SK-N-SH treated with all-trans-retinoic acid at 6 μM for 48 hours (cell line): ENCODE measurements at regions not wholly inside any gene's neighbourhood (a gene's known extent, or its start where the extent isn't known, plus 50 kb on each side); places are given as distances from the start of the nearest gene placed in this dataset.

Experiments used
- ATAC-seq: fragments of 200-7000 bp; cut with Tn5 transposase; 3 replicates; pipeline ENCODE4 v1.9.1; 2020; ENCODE audit warnings: mild to moderate bottlenecking, moderate library complexity
- ARNTL ChIP-seq: fragments of 450-650 bp; formaldehyde crosslinking; IDR thresholded peaks from 2 replicates; pipeline ENCODE4 v1.5.0; 2020; ENCODE audit warnings: low read depth, mild to moderate bottlenecking, moderate library complexity, borderline replicate concordance
- BACH2 ChIP-seq: fragments of 250-450 bp; sonication (Bioruptor Pico); IDR thresholded peaks from 2 replicates; pipeline ENCODE4 v1.9.0; 2021; ENCODE audit warnings: mild to moderate bottlenecking, borderline replicate concordance
- CREB5 ChIP-seq: fragments of 250-450 bp; sonication (Bioruptor Pico); IDR thresholded peaks from 2 replicates; pipeline ENCODE4 v1.5.1; 2020; ENCODE audit warnings: low read depth, mild to moderate bottlenecking, moderate library complexity
- CSRNP3 ChIP-seq: fragments of 250-450 bp; sonication (Bioruptor Pico); IDR thresholded peaks from 2 replicates; pipeline ENCODE4 v1.5.1; 2021; ENCODE audit warnings: mild to moderate bottlenecking, moderate library complexity
- GLIS3 ChIP-seq: fragments of 250-450 bp; sonication (Bioruptor Pico); IDR thresholded peaks from 2 replicates; pipeline ENCODE4 v1.5.0; 2020; ENCODE audit warnings: mild to moderate bottlenecking, moderate library complexity
- ISL1 ChIP-seq: fragments of 250-450 bp; sonication (Bioruptor Pico); IDR thresholded peaks from 2 replicates; pipeline ENCODE4 v2.1.2; 2022; ENCODE audit warnings: mild to moderate bottlenecking, moderate library complexity
- POU6F1 ChIP-seq: fragments of 250-450 bp; sonication (Bioruptor Pico); IDR thresholded peaks from 2 replicates; pipeline ENCODE4 v1.8.0; 2021; ENCODE audit warnings: low read depth, mild to moderate bottlenecking, moderate library complexity, borderline replicate concordance
- RARB ChIP-seq: fragments of 250-450 bp; sonication (Bioruptor Pico); IDR thresholded peaks from 2 replicates; pipeline ENCODE4 v1.8.0; 2021; ENCODE audit warnings: mild to moderate bottlenecking, moderate library complexity
- SNAI2 ChIP-seq: fragments of 250-450 bp; sonication (Bioruptor Pico); IDR thresholded peaks from 2 replicates; pipeline ENCODE4 v1.5.0; 2020; ENCODE audit warnings: mild to moderate bottlenecking, moderate library complexity
- TCF4 ChIP-seq: fragments of 250-450 bp; sonication (Bioruptor Pico); IDR thresholded peaks from 2 replicates; pipeline ENCODE4 v1.8.0; 2021; ENCODE audit warnings: mild to moderate bottlenecking, moderate library complexity, borderline replicate concordance
- TOX ChIP-seq: fragments of 250-450 bp; sonication (Bioruptor Pico); IDR thresholded peaks from 2 replicates; pipeline ENCODE4 v1.8.0; 2021; ENCODE audit warnings: mild to moderate bottlenecking, moderate library complexity, borderline replicate concordance
- TSHZ2 ChIP-seq: fragments of 250-450 bp; sonication (Bioruptor Pico); IDR thresholded peaks from 2 replicates; pipeline ENCODE4 v1.5.0; 2020; ENCODE audit warnings: mild to moderate bottlenecking, moderate library complexity
- ZC3H10 ChIP-seq: fragments of 250-450 bp; sonication (Bioruptor Pico); IDR thresholded peaks from 2 replicates; pipeline ENCODE4 v1.5.1; 2021; ENCODE audit warnings: mild to moderate bottlenecking, moderate library complexity
- ZFP30 ChIP-seq: fragments of 450-650 bp; formaldehyde crosslinking; IDR thresholded peaks from 2 replicates; pipeline ENCODE4 v1.5.0; 2022; ENCODE audit warnings: mild to moderate bottlenecking, moderate library complexity
- ZNF565 ChIP-seq: fragments of 450-650 bp; formaldehyde crosslinking; conservative IDR thresholded peaks from 2 replicates; pipeline ENCODE4 v1.5.0; 2020; ENCODE audit warnings: low read depth, mild to moderate bottlenecking, moderate library complexity
- ZNF70 ChIP-seq: fragments of 450-650 bp; formaldehyde crosslinking; IDR thresholded peaks from 2 replicates; pipeline ENCODE4 v1.5.0; 2020; ENCODE audit warnings: mild to moderate bottlenecking, moderate library complexity
- ZNF8 ChIP-seq: fragments of 450-650 bp; formaldehyde crosslinking; IDR thresholded peaks from 2 replicates; pipeline ENCODE4 v1.5.0; 2020; ENCODE audit warnings: mild to moderate bottlenecking, moderate library complexity

GRCh38 chrX:150127216-150127615, 188.9 kb upstream of the EOLA2 start (continued):
- TF ChIP-seq CSRNP3 (CRISPR knock-in tag) (no peak), ZNF565 (CRISPR knock-in tag) (no peak), ZNF8 (CRISPR knock-in tag) (no peak), TCF4 (CRISPR knock-in tag) (no peak), ZNF70 (no peak), RARB (no peak), BACH2 (CRISPR knock-in tag) (no peak)

- ATAC-seq, result no peak
- TF ChIP-seq CSRNP3 (CRISPR knock-in tag), result no peak
- TF ChIP-seq POU6F1 (CRISPR knock-in tag), result no peak
- TF ChIP-seq CREB5 (CRISPR knock-in tag), result no peak
- TF ChIP-seq TSHZ2 (CRISPR knock-in tag), result no peak
- no peak for TF ChIP-seq ZC3H10
- TF ChIP-seq ZFP30 (CRISPR knock-in tag), result no peak
- TF ChIP-seq ZNF8 (CRISPR knock-in tag), result no peak
- no peak for TF ChIP-seq TOX
- TF ChIP-seq ARNTL (CRISPR knock-in tag), result no peak
- no peak for TF ChIP-seq ZNF565 (CRISPR knock-in tag)
- no peak for TF ChIP-seq ISL1
These were observed 205.6 kb upstream of the EOLA2 start for GRCh38 chrX:150143721-150144440.

- ATAC-seq, result no peak
- TF ChIP-seq CREB5 (CRISPR knock-in tag) (no peak), TOX (no peak), BACH2 (CRISPR knock-in tag) (no peak), ZNF8 (CRISPR knock-in tag) (no peak), GLIS3 (CRISPR knock-in tag) (no peak), TCF4 (CRISPR knock-in tag) (no peak), POU6F1 (CRISPR knock-in tag) (no peak), ISL1 (no peak), ZNF565 (CRISPR knock-in tag) (no peak), TSHZ2 (CRISPR knock-in tag) (no peak), CSRNP3 (CRISPR knock-in tag) (no peak), SNAI2 (CRISPR knock-in tag) (no peak)
These were observed 208.1 kb upstream of the EOLA2 start for GRCh38 chrX:150146271-150146896.
